ENCODE measurements at regions not wholly inside any gene's neighbourhood (a gene's known extent, or its start where the extent isn't known, plus 50 kb on each side); places are given as distances from the start of the nearest gene placed in this dataset.

- no peak for TF ChIP-seq CTCF (IDR thresholded peaks at IDR 0.05; ENCODE audit: low read depth, low read length)
- H3K4me3 ChIP-seq (replicated peaks in 1 of 2; ENCODE audit: low read depth in 2 of 2, low read length in 2 of 2) = no peak overlapping the region
- DNase-seq (ENCODE audit: low read depth in 2 of 2) = no peak
Observed at GRCh38 chr3:102574355-102574754, 139.5 kb downstream of the ZPLD1 start.

- DNase-seq (ENCODE audit: low read depth in 2 of 2) = no peak
- TF ChIP-seq CTCF (IDR thresholded peaks at IDR 0.05; ENCODE audit: low read depth, low read length) = no peak
Observed at GRCh38 chr3:102576651-102577050, 141.8 kb downstream of the ZPLD1 start.

GRCh38 chr3:102577082-102577789 lies 142.4 kb downstream of the ZPLD1 start:
- H3K4me3 ChIP-seq (replicated peaks in 1 of 2; ENCODE audit: low read depth in 2 of 2, low read length in 2 of 2) = no peak overlapping the region
- no peak for DNase-seq (ENCODE audit: low read depth in 2 of 2)
- no peak for TF ChIP-seq CTCF (IDR thresholded peaks at IDR 0.05; ENCODE audit: low read depth, low read length)

More at GRCh38 chr3:102576651-102577050, 141.8 kb downstream of the ZPLD1 start:
- H3K4me3 ChIP-seq (replicated peaks in 1 of 2; ENCODE audit: low read depth in 2 of 2, low read length in 2 of 2) = no peak overlapping the region

GRCh38 chr3:102580760-102581159 lies 145.9 kb downstream of the ZPLD1 start:
- DNase-seq (ENCODE audit: low read depth in 2 of 2) = no peak
- TF ChIP-seq CTCF (IDR thresholded peaks at IDR 0.05; ENCODE audit: low read depth, low read length) = no peak
- H3K4me3 ChIP-seq (replicated peaks in 1 of 2; ENCODE audit: low read depth in 2 of 2, low read length in 2 of 2) = no peak overlapping the region

- DNase-seq (ENCODE audit: low read depth in 2 of 2) = no peak
- TF ChIP-seq CTCF (IDR thresholded peaks at IDR 0.05; ENCODE audit: low read depth, low read length) = no peak
- H3K4me3 ChIP-seq (replicated peaks in 1 of 2; ENCODE audit: low read depth in 2 of 2, low read length in 2 of 2) = no peak overlapping the region
Observed at GRCh38 chr3:102586485-102586884, 151.7 kb downstream of the ZPLD1 start.

GRCh38 chr3:102593812-102594602 lies 159.2 kb downstream of the ZPLD1 start:
- H3K4me3 ChIP-seq (replicated peaks in 1 of 2; ENCODE audit: low read depth in 2 of 2, low read length in 2 of 2) = no peak overlapping the region
- no peak for TF ChIP-seq CTCF (IDR thresholded peaks at IDR 0.05; ENCODE audit: low read depth, low read length)
- no peak for DNase-seq (ENCODE audit: low read depth in 2 of 2)
